GM21360 (cell line): ENCODE measurements at regions not wholly inside any gene's neighbourhood (a gene's known extent, or its start where the extent isn't known, plus 50 kb on each side); places are given as distances from the start of the nearest gene placed in this dataset.
A peak's percentile ranks its signal among the peaks of the same experiment; 100 is the strongest.

ENCODE experiments used
- ATAC-seq: cut with Tn5 transposase; IDR thresholded peaks from one replicate; pipeline ENCODE4 v1.9.1; 2021; ENCODE audit warnings: mild to moderate bottlenecking, moderate library complexity; ENCODE audit not compliant: unreplicated experiment

GRCh38 chr2:155350783-155351580 is 652.5 kb downstream of the KCNJ3 start:
- ATAC-seq, result no peak

- ATAC-seq, result no peak
Observed at GRCh38 chr2:155332016-155332415, 633.5 kb downstream of the KCNJ3 start.

DNA sequence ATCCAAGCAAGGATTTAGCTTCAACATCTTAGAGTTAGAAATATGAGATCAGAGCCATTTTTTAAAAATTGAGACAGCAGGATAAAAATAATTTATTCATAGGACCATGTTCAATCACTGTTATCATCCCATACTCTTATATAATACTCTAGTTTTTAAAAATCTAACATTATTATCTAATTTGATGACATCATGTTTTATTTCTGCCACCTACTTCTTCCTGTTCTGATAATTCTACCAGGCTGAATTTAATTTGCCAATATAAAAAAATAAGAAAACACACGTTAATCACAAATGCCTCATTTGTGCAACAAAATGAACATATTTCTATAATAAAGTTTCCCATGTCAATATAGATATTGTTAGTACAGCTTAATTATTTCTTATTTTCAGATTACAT is 621.7 kb downstream of the KCNJ3 start:
- ATAC-seq, result no peak

DNA sequence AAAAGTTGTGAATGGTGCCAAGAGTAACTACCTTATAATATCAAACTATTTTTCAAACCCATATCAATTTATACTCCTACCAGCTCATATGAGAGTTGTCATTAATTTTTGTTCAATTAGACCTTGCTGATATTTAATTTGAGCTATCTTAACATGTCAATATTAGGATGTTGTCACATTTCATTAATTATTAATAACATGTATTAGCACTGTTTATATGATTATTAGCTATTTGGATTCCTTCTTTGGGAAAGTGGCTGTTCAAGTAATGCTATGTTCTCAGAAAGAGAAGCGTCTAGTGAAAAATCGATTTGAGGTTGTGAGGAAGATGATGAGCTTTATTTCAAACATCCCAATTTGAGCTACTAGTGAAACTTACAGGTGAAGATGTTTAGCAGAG is 620.2 kb downstream of the KCNJ3 start:
- no peak for ATAC-seq

DNA sequence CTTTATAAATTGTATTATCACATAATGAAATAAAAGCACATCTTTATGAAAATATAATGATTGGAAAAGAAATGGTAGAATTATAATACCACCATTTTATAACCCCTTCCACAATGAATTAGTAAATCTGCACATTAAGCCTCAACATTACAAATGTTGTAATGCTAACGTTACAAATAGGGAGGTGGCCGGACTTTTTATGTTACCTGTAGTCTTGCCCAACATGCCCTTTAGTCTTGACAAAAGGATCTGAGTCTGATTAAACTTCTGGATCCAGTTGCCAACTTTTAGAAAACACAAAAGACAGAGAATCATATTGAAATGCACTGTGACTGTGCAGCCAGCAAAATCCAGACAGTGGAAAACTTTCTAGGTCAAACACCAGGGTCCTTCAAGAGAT is 617.3 kb downstream of the KCNJ3 start:
- ATAC-seq, result no peak

GRCh38 chr2:155310589-155310988 is 612.1 kb downstream of the KCNJ3 start:
- ATAC-seq, result no peak

- ATAC-seq, result no peak
Observed at GRCh38 chr2:155309483-155309882, 611.0 kb downstream of the KCNJ3 start.

DNA sequence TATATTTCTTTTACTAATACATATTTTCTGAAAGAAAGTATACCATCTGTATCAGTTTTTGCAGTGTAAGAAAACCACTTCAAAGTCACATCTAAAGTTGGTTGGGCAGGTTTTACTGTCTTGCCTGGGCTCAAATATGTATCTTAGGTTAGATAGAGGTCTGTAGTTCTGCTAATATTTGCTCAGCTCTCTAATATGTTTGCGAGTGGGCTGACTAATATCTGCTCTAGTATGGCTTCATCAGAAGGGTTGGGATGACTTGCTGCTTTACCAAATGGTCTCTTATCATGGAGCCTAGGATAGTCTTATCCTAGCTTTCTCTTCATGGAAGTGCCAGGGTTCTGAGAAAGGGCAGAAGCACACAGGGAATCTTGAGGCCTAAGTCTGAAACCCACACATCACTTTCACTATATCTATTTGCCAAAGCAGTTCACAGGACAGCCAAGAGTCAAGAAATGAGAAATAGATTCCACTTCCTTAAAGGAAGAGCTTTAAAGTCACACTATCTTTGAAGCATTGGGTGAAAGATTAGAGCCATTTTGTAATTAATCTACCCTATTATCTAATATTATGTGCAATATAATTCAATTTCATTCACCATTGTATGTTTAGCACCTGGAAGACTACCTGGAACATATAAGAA is 610.0 kb downstream of the KCNJ3 start:
- ATAC-seq, result peak; percentile 45

DNA sequence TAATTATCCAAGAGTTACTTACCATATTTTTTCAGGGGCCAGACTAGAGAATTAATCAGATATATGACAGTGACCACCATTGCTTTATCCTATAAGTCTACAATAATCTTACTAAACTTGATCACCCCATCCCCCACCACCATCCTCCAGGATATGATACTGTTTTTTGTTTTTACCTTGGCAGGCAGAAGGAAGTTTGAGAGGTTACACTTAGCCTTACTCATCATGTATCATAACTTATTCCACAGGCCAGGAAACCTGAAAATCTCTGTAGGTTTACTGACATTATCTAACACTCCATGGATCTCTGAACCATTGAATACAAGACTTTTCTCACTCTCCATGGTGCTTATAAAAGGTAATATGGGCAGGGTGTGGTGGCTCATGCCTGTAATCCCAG is 602.7 kb downstream of the KCNJ3 start:
- no peak for ATAC-seq

DNA sequence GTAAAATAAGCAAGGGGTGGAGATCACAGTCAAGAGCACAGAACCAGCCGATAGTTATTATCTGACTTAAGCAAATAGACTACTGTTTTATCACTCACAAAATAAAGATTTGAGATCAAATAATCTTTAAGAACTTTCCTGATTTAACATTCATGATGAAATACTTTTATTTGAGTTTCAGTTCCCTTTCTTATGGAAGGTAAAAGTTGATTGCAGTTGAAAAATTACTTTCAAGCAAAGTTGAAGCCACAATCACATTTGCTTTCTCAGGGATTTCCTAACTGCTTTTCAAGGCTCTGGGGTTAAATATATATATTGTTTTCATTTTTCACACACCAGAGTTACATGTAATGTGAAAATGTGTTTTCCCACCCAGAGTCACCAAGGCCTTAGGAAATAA is 599.5 kb downstream of the KCNJ3 start:
- ATAC-seq, result no peak

DNA sequence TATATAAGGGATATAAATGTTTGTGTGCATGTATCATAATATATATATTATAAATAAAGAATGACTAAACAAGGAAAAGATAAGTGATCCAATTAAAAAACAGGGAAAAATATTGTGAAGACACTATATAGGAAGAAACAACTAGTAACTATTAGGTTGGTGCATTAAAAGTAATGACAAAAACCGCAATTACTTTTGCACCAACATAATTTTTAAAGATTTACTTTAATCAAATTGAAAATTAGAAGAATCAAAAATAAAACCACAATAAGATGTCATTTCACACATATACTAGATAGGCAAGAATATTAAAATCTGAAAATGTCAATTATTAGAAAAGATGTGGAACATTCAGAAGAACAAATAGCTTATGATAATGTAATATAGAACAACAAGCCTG is 595.9 kb downstream of the KCNJ3 start:
- ATAC-seq, result no peak

DNA sequence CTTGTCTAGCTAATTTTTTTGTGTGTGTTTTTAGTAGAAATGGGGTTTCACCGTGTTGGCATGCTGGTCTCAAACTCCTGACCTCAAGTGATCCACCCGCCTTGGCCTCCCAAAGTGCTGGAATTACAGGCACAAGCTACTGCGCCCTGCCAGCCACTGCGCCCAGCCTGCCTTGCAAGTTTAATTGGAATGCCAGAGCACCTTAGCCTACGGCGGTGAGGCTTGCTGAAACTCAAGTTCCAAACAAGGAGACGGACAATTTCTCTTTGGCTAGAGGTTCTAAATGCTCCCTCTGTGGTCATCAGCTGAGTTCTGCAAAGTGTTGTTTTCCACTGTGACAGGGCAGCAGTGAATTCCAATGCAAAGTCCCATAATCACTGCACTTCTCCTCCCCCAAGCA is 583.4 kb downstream of the KCNJ3 start:
- no peak for ATAC-seq

DNA sequence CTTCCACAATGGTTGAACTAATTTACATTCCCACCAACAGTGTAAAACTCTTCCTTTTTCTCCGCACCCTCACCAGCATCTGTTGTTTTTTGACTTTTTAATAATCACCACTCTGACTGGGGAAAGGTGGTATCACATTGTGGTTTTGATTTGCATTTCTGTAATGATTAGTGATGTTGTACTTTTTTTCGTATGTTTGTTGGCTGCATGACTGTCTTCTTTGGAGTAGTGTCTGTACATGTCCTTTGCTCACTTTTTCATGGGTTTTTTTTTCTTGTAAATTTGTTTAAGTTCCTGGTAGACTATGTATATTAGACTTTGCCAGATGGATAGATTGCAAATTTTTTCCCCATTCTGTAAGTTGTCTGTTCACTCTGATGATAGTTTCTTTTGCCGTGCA is 574.8 kb downstream of the KCNJ3 start:
- no peak for ATAC-seq

- no peak for ATAC-seq
Observed at GRCh38 chr2:155266583-155266982, 568.1 kb downstream of the KCNJ3 start.

DNA sequence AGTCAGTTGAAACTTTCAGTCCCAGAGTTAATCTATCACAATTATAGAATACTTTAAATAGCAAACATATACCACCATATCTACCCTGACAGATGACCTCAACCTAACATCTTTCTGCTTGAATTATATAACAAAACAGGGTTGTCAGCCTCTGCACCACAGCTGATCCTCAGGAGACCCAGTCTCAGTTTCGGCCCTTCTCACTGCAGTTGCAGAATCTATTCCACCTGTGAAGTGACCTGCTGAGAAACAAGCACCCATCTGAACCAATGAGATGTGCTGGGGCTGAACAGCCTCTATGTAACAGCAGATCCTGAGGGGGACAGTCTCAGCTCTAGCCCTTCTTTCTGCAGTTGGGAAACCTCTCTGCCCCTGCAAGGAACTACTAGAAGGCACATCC is 567.6 kb downstream of the KCNJ3 start:
- no peak for ATAC-seq

GRCh38 chr2:155256803-155257202 is 558.3 kb downstream of the KCNJ3 start:
- peak; percentile 64 for ATAC-seq

DNA sequence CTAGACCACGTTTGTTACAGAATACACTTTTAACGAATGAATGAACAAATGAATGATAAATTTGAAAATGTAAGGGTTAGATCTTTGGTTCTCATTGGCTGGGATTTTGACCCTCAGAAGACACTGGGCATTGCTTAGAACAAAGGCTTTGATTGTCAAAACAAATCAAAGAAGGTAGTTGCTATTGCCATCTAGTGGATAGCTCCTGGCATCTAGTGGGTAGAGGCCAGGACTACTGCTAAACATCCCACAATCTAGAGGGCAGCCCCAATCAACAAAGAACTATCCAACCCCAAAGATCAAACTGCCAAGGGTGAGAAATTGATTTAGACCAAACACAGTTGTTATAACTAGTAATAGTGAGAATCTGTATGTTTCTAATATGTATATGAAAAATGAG is 552.3 kb downstream of the KCNJ3 start:
- peak; percentile 87 for ATAC-seq

DNA sequence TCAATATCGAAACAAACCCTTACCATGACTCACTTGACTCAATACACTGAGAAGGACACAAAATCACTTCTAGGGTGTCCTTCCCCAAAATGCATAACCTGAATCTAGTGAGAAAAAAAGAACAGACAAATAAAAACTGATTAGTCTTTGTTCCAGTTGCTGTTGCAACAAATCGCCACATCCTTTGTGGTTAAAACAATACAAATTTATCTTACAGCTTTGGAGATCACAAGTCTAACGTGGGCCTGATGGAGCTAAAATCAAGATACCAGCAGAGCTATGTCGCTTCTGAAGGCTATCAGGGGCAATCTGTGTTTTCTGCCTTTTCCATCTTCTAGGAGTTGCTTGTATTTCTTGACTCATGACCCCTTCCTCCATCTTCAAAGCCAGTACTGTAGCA is 541.7 kb downstream of the KCNJ3 start:
- ATAC-seq, result no peak

DNA sequence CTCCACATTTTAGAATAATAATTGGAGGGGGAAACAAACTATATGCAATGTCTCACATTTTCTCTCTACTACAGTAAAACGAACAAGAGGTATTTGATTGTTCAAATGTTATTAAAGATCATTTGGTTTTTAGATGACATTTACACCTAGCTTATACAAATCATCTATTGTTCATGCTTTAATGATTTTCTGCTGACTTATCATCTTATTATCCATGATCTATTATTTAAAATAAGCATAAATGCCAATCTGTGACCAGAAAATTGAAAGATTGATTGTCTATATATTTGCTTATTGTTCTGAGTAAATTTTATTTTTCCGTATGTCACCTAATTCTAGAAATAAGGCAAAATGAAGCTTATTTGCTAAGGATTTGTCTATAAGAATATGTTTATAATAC is 537.2 kb downstream of the KCNJ3 start:
- no peak for ATAC-seq

- ATAC-seq, result peak; percentile 68
Observed at GRCh38 chr2:155223781-155224406, 525.4 kb downstream of the KCNJ3 start.

DNA sequence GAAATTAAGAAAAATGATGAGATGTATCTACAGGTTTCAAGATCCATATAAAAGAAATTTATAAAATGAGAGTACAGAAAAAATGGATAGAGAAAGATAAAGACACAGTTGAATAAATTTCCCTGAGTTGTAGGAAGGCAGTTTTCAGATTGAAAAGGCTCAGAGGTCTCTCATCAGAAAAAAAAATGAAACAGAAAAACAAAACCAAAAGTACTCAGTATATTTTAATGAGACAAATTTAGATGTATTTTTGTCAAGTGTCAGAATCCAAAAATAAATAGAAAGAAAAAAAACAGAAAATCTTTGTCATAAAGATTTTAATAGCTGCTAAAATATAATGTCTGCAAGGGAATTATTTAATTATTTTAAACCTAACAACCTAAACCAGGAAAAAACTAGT is 520.5 kb downstream of the KCNJ3 start:
- peak; percentile 64 for ATAC-seq

DNA sequence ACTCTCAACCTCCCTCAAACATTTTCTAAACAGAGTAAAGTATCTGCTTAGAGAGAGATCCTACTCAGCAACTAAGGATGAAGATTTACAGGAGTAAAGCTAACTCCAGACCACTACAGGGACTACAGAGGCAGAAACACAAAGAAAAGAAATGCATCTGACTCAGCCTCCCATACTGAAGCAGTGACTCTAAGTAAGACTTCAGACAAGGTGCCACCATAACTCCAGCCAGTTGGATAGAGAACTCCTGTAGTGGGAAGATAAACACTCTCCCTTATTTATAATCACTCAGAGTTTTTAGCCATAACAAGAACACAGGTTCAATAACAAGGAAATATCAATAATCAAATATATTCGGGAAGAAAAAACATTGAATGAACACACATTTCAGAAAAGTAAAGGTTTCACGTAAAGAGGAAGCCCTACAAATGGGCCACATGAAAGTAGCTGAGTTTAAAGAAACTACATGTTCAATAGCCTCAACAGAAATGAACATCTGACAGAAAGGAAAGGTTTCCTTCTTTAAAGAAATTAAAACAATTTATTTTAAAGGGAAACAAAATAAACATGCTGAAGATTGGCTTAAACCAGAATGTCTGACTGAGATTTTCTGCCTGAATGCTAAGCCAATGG is 519.9 kb downstream of the KCNJ3 start:
- ATAC-seq, result peak; percentile 42
